Thyroid gland (tissue), 4 donors: ENCODE measurements at regions not wholly inside any gene's neighbourhood (a gene's known extent, or its start where the extent isn't known, plus 50 kb on each side); places are given as distances from the start of the nearest gene placed in this dataset.

ENCODE experiments used
- DNase-seq, 2 donors: peaks; one replicate each; pipeline ENCODE4 v3.0.0-alpha.2; 2019
- H3K27ac ChIP-seq, 3 donors: fragments of 200-600 bp; sonication (generic); 1 replicate in 2 of 3; 2 replicates in 1 of 3; pipeline ENCODE4 v1.5.1; 2016 to 2019; ENCODE audit warnings: mild to moderate bottlenecking in 1 of 3, moderate library complexity in 1 of 3
- H3K27me3 ChIP-seq: fragments of 200-600 bp; sonication (generic); one replicate; pipeline ENCODE4 v1.5.1; 2019
- H3K36me3 ChIP-seq, 2 donors: fragments of 200-600 bp; sonication (generic); one replicate each; pipeline ENCODE4 v1.5.1; 2016 to 2019
- H3K4me1 ChIP-seq, 2 donors: fragments of 200-600 bp; sonication (generic); one replicate each; pipeline ENCODE4 v1.5.1; 2017 to 2019
- H3K4me3 ChIP-seq, 3 donors: fragments of 200-600 bp; sonication (generic); replicated peaks in 1 of 3; 1 replicate in 2 of 3; 2 replicates in 1 of 3; pipeline ENCODE4 v1.5.1; 2016; ENCODE audit warnings: mild to moderate bottlenecking in 1 of 3
- H3K9me3 ChIP-seq: fragments of 200-600 bp; sonication (generic); one replicate; pipeline ENCODE4 v1.5.1; 2017
- CTCF ChIP-seq, 6 experiments: fragments of 200-600 bp in 3 of 6; fragments of 450-650 bp in 3 of 6; sonication (generic) in 3 of 6; IDR thresholded peaks; one replicate each; pipeline ENCODE4 v1.5.1; 2016 to 2019; ENCODE audit warnings: antibody characterized with exemption in 6 of 6, mild to moderate bottlenecking in 2 of 6, inconsistent platforms in 1 of 6, moderate library complexity in 1 of 6
- POLR2A ChIP-seq, 2 donors: fragments of 450-650 bp; IDR thresholded peaks; one replicate each; pipeline ENCODE4 v1.6.1; 2017; ENCODE audit warnings: antibody characterized with exemption in 2 of 2, mild to moderate bottlenecking in 2 of 2, moderate library complexity in 1 of 2
- WGBS, 2 donors: methylation state at CpG; one replicate each; pipeline ENCODE4 v1.1.5; 2017; 5-methylcytosine and 5-hydroxymethylcytosine counted together
- intact Hi-C: fragments of 100-400 bp; cut with DNase I; formaldehyde crosslinking; loops from one replicate; pipeline ENCODE4 v1.15.1; 2023

GRCh38 chr2:13542642-13543041, 825.9 kb downstream of the TRIB2 start:
- no peaks in the 10 kb centered on the region for H3K9me3 ChIP-seq
- H3K4me1 ChIP-seq, result no peaks in the 10 kb centered on the region
- WGBS, 2 donors, result 87 to 92% methylated on average over 5 of the region's 5 CpGs
- intact Hi-C loops, result no loop called here
- no peak for TF ChIP-seq CTCF (IDR thresholded peaks at IDR 0.05)
- H3K36me3 ChIP-seq, result no peaks in the 10 kb centered on the region
- no peaks in the 10 kb centered on the region for H3K27me3 ChIP-seq
- no peak overlapping the region for H3K4me3 ChIP-seq
- no peak for DNase-seq
- no peak overlapping the region for H3K27ac ChIP-seq

- 78 to 79% methylated on average over 1 of the region's 1 CpG for WGBS, 2 donors
- Histone ChIP-seq H3K4me3 (no peak overlapping the region), H3K36me3 (no peaks in the 10 kb centered on the region), H3K27ac (no peak overlapping the region), H3K4me1 (no peaks in the 10 kb centered on the region), H3K27me3 (no peaks in the 10 kb centered on the region), H3K9me3 (no peaks in the 10 kb centered on the region)
- intact Hi-C loops, result no loop called here
- no peak for DNase-seq
- TF ChIP-seq CTCF (IDR thresholded peaks at IDR 0.05) (no peak), POLR2A (IDR thresholded peaks at IDR 0.05) (no peak)
Measured at GRCh38 chr2:13543550-13543949, 826.8 kb downstream of the TRIB2 start.

- H3K27ac ChIP-seq, result no peak overlapping the region
- H3K27me3 ChIP-seq, result no peaks in the 10 kb centered on the region
- TF ChIP-seq CTCF (IDR thresholded peaks at IDR 0.05), result no peak
- no peak for TF ChIP-seq POLR2A (IDR thresholded peaks at IDR 0.05)
- WGBS, 2 donors, result 44 to 78% methylated on average over 2 of the region's 2 CpGs
- H3K4me1 ChIP-seq, result no peaks in the 10 kb centered on the region
- H3K9me3 ChIP-seq, result no peaks in the 10 kb centered on the region
- intact Hi-C loops, result no loop called here
- no peak for DNase-seq
- H3K36me3 ChIP-seq, result no peaks in the 10 kb centered on the region
- no peak overlapping the region for H3K4me3 ChIP-seq
Measured at GRCh38 chr2:13545320-13545719, 828.6 kb downstream of the TRIB2 start.

GRCh38 chr2:13546131-13546530, 829.4 kb downstream of the TRIB2 start:
- Histone ChIP-seq H3K4me1 (no peaks in the 10 kb centered on the region), H3K27ac (no peak overlapping the region), H3K9me3 (no peaks in the 10 kb centered on the region), H3K27me3 (no peaks in the 10 kb centered on the region), H3K36me3 (no peaks in the 10 kb centered on the region), H3K4me3 (no peak overlapping the region)
- DNase-seq, result no peak
- intact Hi-C loops, result no loop called here
- TF ChIP-seq POLR2A (IDR thresholded peaks at IDR 0.05), result no peak
- TF ChIP-seq CTCF (IDR thresholded peaks at IDR 0.05), result no peak
- WGBS, 2 donors, result 79 to 83% methylated on average over 1 of the region's 1 CpG

- intact Hi-C loops, result no loop called here
- WGBS, 2 donors, result 78 to 82% methylated on average over 6 of the region's 6 CpGs
Measured at GRCh38 chr2:13550285-13551231, 833.8 kb downstream of the TRIB2 start.

More at GRCh38 chr2:13550285-13551231, 833.8 kb downstream of the TRIB2 start:
- Histone ChIP-seq H3K27ac (no peak overlapping the region), H3K27me3 (no peaks in the 10 kb centered on the region), H3K4me3 (no peak overlapping the region), H3K9me3 (no peaks in the 10 kb centered on the region), H3K4me1 (no peaks in the 10 kb centered on the region), H3K36me3 (no peaks in the 10 kb centered on the region)
- TF ChIP-seq CTCF (IDR thresholded peaks at IDR 0.05) (no peak), POLR2A (IDR thresholded peaks at IDR 0.05) (no peak)
- DNase-seq, result no peak
